CD4-positive, alpha-beta T cell treated with Interleukin-15 for 1 hour (primary cell): ENCODE measurements at regions not wholly inside any gene's neighbourhood (a gene's known extent, or its start where the extent isn't known, plus 50 kb on each side); places are given as distances from the start of the nearest gene placed in this dataset.

Experiments used
- DNase-seq: peaks from one replicate; pipeline ENCODE4 v3.0.0-alpha.2; 2020

DNA sequence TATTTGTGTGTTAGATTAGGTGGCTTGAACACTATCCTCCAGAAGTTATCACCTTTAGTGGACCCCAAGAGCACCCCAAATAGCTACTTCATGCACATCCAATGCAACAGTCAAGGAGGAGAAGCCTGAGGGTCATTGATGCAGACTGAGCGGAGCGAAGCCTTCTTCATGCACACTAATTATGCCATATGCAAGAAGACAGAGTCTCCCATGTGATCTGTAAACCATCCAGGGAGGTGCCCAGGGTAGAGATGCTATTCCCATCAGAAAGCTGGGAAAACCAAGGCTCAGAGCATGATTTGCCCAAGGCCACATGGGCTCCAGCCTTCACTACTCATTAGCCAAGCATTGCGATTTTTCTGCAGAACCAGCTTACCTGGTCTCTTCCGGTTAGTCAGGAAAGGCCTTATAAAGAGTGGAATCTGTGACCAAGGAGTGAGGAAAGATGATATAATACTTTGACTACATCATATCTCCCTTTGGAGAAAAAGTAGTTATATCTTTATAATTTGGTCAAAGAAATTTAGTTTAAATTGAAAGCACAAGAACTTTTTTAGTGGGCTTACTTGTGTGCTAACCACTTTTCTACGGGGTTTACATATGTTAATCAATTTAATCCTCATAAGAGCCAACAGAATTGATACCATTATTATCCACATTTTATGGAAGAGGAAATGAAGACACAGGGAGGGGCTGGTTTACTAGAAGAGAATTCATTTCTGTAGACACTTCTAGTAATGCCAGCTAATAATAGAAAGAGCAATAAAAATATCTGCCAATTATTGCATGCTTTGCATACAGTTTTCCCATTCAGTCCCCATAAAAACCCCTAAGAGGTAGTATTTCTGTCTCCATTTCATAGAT, 220.0 kb downstream of the ESM1 start:
- DNase-seq = no peak

DNA sequence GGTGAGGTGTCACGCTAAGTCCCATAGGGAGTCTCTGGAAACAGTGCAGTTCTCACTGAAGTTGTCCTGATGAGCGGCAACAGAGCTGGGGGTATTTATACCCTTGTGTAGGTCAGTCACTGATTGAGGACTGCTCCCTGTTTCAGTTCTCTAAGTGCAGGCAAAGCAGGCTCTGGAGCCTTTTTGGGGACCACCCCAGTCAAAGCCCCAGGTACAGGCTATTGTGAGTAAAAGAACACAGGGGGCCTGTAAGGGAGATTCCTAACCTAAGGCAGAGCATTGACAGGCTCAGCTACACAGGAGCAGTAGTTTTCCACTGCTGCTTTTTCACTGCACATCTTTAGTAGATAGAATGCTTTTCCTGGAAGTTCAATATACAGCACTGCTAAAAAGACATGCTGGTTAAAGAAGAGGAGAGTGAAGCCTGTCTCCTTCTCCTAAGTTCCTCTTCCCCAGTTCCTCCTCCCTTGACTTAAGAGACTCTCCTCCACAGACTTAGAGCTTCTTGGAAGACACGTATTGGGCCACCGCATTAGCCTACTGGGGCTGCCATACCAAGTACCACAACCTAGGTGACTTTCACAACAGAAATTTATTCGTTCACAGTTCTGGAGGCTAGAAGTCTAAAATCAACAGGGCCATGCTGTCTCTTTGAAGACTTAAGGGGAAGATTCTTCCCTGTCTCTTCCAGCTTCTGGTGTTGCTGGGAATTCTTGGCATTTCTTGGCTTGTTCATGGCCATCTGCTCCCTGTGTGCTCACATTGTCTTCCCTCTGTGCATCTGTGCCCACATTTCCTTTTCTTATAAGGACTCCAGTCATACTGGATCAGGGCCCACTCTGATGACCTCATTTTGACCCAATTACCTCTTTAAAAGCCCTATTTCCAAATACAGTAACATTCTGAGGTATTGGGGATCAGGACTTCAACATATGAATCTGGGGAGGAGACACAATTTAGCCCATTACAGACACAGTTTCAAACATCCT, 221.0 kb downstream of the ESM1 start:
- DNase-seq = no peak

DNA sequence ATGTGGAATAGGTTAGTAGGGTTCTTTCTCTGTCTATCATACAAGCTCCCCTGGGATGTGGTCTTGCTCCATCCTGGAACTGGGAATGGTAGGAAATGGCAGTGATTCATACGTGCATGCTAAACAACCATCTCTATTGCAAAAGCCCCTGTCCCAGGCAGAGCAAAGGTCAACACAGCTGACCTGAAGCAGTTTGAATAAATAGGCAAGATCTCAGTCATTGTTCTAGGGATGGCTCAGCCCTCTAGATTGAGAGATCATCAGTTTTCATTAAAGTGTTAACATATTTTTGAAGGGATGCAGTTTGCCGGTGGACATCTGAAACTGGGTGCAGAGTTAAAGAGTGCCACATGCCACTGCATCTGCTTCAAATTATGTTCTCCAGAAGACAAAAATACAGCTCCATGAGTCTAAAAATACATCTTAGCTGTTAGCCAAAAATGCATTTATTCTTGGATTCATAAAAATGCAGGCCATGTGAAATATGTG, 224.1 kb downstream of the ESM1 start:
- DNase-seq = no peak

DNA sequence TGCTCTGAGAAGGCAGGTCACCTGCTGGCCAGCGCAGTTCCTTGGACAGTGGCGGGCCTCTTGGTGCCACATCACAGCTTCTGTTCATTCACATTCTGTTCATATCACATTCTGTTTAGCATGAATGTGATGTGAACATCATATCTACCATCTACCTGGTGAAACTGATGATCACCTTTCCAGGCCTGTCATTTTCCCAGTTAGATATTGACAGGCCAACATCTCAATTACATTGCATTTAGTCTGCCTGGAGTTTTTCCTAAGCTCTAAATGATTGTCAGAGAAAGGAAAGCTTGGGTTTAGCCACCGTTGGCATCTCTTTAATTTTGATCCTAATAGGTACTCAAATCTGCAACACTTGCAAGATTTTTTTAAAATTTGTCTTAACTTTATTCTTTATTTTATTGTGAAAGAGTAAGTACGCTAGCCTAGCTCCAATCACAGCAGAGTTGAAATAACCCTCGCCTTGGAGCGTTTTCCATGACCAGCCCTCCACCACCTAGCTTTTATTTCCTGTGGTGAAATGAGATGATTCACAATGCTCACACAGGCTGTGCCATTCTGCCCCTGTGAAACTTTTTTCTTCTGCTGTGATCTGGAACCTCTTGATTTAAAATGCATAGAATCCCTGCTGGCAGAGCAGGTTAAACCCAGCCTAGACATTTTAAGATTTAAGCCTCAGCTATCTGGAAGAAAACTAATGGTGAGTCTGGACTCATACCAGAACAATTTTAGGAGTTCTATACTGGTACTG, 225.0 kb downstream of the ESM1 start:
- DNase-seq = no peak

DNA sequence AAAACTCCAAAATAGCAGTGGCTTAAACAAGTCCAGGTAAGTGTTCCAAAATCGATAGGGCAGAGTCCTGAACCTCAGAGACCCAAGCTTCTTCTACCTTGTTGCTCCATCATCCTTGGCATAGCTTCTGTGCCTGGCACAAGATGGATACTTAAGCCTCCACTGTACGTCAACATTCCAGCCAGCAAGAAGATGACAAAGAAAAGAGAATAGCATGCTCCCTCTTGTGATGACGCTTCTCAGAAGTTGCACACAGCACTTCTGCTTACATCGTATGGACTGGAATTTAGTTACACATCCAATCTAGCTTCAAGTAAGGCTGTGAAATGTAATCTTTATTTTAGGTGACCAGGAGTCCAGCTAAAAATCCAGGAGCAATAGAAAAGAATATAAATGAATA, 227.4 kb downstream of the ESM1 start:
- DNase-seq = no peak

DNA sequence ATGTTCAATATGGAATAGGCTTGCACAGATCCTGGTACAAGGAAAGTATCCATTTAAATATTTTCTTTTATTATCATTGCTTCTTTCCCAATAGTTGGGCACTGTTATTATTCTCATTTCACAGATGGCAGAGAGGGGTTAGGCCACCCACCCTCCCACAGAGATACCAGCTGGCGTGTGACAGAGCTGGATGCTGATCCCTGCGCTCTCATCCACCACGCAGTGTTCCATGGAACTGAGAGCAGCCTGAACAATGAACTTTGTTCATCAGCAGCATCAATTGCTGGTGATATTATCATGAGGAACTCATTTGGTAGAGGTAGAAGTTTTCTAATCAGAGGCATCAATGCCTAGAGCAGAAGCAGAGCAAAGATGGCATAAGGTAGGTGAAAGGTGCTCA, 227.9 kb downstream of the ESM1 start:
- DNase-seq = no peak

DNA sequence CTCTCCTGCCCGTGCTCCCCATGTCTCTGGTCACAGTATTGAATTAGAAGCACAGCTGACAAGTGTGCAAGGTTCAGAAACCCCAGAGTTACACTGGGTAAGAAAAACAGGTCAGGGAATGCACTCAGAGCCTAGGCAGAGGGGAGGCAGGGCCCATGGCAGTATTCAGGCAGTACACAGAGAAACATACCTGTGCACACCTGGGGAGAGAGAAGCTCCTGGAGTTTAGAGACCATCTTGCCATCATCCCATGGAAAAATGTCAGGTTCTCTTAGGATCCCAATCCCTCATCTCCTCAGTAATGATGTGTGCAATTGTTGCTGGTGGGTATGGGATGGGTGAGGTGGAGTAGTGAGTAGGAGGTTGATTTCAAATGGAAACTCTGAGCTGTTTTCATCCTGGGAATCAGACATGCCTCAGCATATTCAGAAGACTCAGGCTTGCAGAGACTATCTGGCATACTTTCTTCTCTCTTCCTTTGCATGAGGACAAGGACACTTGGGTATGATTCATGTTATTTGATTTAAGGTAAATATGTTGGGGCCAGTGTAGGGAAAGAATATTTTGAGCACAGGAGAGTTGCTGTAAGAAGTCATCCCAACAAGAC, 228.5 kb downstream of the ESM1 start:
- DNase-seq = no peak

DNA sequence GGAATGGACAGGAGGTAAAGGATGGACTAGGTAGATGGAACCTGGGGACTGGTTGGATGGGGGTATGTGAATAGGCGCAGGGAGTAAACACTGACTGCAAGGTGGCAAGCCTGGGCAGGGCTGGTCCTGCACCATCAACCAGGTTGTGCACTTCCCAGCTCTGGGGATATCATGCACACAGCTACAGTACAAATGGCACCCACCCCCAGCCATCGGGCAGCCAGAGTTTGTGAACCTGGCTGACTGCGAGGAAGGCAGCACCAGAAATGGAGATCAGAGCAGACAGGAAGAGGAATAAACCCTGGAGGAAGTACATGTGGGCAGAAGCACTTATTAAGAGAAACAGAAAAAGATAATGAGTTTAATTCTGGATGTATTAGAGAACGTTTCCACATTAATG, 229.1 kb downstream of the ESM1 start:
- DNase-seq = no peak

DNA sequence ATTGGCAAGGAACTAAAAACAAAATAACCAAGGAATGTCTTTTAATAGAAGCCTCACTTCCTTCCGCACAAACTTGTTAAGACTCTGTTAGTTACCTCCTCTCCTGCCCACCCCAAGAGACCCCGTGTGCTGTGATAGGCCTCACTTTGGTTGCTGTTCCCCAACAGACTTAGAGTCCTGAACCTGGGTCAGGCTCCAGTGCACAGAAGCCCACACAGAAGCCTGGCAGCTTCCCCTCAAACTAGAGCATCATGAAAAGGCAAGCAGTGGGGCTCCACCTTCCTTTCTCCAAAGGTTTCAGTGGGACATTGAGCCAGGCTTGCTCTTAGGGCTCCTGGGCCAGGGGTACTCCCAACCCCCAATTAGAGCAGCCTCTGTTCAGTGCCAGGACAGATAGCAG, 230.5 kb downstream of the ESM1 start:
- DNase-seq = peak; percentile 25

DNA sequence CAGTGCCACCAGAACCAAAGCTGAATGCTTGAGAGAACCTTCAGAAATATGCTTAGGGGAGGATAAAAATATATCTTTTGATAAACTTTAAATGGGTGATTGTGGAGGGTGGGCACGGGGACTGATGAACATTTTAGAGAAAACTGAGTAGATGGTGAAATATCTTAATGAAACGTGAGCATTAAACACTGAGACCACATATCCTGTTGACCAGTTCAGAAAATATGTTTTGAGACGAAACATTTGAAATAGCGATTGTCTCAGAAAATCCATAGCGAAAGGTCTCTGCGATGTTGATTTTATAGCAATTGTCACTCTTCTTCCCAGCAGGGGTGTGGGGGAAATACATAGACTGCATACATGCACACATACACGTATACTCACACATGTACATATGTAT, 231.0 kb downstream of the ESM1 start:
- DNase-seq = no peak

DNA sequence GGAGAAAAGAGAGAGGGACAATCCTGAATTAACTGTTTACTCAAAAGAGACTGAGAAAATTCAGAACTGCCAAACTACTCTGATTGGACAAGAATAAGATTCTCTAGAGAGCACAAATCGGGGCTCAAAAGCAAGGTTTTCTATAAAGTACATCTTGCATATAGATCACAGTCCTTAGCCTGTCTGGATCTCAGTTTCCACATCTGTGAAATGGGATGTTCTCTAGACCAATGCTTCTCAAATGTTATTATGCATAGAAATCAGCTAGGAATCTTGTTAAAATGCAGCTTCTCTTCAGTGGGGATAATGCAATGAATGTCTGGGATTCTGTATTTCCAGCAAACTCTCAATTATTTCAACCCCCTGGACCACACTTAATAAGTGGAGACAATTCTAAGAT, 231.6 kb downstream of the ESM1 start:
- DNase-seq = no peak

DNA sequence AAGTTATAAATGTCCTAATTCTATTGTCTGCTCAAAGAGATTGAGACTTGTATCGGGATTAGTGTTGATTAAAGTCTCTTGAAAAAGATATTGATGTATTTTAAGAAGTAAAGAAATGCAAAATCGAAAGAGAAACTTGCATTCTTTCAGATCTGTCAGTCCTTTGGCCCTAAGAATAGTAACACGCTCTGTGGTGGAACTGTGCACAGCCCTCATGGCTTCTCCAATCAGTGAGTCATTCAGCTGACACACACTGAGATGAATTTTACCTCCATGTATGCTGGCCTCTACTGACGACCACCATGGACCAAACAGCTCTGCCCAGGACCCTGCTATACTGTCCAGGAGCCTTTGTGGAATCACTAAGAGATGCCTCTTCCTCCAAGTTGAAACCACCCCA, 232.4 kb downstream of the ESM1 start:
- DNase-seq = peak; percentile 46

DNA sequence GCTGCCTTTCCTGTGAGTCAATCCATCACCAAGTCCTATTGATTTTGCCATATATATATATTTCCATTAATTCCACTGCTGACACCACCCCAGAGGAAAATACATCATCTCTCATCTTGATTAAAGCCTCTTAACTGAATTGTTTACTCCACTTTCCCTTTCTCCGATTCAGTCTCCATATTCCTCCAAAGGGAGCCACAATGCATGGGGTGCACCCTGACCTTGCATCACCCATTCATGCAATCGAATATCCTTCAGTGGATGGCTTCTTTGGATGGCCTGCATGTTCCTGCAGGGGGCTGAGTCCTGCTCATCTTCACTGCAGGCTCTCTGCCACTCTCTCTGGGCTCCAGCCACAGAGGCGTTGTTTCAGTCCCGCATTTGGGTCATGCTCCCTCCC, 231.0 kb downstream of the SNX18 start:
- DNase-seq = no peak

DNA sequence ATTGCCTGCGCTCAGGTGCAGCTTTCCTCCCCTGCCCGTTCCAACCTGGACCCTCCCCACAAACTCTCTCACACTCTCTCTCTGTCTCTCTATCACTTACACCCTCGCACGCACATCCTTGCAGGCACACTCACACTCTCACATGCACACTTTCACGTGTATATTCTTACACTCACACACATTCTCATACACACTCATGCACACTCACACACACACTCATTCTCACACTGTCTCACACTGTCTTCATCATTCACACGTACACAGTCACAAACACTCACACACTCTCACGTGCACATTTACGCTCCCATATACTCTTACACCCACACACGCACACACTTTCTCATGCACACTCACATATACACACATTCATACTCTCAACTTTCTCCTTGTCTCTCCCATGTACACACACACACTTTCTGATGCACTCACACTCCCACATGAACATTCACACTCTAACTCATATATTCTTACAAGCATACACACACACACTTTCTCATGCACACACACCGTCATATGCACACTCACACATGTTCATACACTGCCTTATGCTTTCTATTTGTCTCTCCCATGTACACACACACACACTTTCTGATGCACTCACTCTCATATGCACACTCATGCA, 229.3 kb downstream of the SNX18 start:
- no peak for DNase-seq

DNA sequence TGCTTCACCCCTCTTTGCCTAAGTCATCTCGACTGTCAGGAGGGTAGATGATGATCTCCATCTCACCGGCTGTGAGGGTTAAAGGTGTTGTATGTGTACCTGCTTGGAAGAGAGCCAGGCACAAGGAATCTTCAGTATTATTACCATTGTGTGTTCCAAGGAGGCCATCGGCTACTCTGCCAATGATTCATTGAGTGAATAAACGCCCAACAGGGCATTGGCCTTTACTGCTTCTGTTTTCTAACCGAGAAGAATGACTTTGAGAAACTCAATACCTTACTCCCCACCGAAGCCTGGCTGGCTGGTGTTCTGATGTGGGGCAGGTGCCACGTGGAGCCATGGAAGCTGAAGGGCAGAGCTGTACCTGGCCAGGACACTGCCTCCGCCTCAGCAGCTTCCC, 228.8 kb downstream of the SNX18 start:
- DNase-seq = no peak

DNA sequence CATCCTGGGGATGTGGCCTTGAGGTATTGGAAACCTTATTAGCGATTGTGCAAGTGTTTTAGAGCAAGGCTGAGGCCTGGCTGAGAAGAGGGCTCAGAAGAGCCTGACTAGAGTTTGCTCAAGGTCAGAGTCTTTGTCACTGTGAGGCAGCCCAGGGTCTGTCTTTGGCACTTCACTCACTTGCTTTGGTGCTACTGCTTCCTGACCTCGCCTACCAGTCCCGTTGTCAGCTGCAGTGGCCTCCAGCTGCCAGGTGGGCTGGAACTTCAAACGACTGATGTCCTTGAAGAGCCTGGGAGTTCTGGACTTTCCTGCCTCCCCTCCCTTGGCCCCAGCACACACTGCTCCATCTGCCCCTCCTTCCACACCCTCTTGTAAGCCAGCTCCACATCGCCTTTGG, 228.0 kb downstream of the SNX18 start:
- DNase-seq = no peak

DNA sequence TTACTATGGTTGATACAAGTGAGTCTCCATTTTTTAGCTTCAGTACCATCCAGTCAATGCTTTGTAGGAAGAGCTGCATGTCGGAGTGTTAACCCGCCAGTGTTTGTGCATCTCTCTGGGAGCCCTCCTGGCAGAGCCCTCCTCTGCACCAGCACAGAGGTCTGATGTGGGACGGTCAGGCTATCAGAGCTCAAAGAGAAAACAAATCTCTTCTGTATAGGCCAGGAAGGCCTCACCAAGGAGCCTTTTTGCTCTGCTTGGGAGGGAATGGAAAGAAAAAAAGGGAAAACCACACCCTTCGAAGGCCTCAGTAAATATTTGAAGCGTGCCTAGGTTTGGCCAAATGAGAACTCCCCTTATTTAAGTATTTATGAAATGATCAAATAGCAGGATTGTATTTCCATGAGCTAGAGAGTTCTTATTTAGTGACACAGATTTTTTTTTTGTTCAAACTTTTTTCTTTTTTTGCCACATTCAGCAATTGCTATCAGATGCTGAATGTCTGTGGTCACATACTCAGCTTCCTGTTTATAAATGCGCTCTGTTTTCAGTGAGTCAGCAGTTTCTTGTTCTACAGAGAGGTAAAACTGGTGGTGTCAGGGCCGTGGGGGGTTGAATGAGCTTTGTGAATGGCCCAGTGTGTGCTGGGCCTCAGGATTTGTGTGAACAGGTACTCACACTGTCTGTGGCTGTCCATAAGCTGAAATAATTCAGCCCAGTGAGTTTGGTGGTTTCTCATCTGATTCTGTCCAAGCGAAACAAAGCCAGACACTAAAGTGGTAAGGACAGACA, 226.6 kb downstream of the SNX18 start:
- DNase-seq = peak; percentile 37

DNA sequence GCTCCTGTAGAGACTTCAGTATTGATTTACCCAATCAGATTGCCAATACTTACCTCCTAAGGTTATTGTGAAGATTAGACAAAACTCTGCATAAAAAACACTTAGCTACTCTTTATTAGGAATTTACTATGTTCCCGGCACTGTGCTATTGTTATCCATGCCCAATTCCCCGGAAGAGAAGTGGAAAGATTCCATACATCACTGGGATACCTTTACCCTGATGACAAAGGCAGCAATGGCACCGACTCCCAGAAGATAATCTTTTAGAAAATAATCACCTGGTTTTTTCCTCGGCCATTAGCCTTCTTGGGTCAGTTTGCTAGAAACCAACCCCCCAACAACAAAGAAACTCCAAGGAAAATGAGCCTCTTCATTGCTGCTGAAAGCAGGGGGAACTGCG, 226.0 kb downstream of the SNX18 start:
- no peak for DNase-seq

DNA sequence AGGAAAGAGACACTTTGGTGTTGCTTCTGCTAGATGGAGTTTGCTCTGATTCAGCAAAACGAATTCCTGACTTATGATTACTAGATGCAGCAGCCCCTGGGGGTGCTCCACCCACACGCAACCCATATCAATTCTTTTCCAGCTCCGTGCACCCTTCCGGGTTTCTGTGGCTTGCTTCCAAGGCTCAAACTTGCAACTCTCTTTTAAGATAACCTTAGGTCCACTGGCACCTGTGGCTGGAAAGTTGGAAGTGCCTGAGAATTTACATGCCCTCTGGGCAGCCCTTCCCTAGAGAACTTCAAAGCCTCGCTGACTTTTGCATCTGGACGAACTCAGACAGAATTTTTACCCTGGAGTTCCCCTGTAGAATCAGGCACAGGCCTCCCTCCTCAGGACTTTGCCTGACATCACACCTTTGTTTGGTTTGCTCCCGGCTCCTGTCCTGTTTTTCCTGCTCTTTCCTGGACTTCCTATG, 224.9 kb downstream of the SNX18 start:
- no peak for DNase-seq

DNA sequence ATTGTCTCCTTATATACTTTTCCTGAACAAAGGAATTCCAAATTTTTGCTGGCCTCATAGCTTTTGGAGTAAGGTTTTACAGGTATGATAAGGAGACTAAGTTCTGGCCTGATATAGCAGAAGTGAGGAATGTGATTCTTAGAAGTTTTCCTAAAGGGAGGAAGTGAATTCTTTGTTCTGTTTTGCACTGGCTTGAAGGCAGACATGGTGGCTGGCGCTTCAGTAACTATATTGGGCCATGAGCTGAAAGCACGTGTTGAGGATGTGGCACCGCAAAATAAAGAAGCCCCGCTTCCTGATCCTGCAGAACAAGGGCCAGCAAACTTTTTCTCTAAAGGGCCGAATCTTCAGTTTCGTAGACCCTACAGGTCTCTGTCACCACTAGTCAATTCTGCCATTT, 224.2 kb downstream of the SNX18 start:
- no peak for DNase-seq

DNA sequence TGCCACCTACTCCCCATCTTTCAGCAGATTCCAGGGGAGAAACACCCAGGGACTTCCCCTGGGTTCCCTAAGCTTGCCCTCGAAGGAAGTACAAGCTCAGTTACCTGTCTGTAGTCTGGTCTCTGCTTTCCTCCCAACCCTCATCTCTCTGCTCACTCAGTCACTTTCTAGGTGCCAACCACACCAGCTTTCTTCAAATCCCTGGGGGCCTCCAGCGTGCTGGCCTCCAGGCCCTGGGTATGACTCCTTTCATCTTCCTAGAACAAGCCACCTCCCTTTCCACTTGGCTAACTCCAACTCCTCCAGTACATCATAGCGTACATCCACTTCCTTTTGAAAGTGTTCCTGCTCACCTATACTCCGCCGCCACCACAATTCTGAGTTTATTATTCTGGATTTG, 222.6 kb downstream of the SNX18 start:
- no peak for DNase-seq
